Putamen (tissue), 1 donor: ENCODE measurements at regions not wholly inside any gene's neighbourhood (a gene's known extent, or its start where the extent isn't known, plus 50 kb on each side); places are given as distances from the start of the nearest gene placed in this dataset.

Source experiments
- DNase-seq: peaks from one replicate; pipeline ENCODE4 v3.0.0-alpha.2; 2016; ENCODE audit warnings: low spot score

GRCh38 chr2:221680548-221680947, 108.4 kb upstream of the EPHA4 start:
- DNase-seq = no peak

GRCh38 chr2:221677688-221678087, 105.6 kb upstream of the EPHA4 start:
- DNase-seq = no peak

GRCh38 chr2:221676566-221677172, 104.6 kb upstream of the EPHA4 start:
- no peak for DNase-seq

GRCh38 chr2:221675201-221675908, 103.3 kb upstream of the EPHA4 start:
- no peak for DNase-seq

GRCh38 chr2:221674446-221674845, 102.3 kb upstream of the EPHA4 start:
- no peak for DNase-seq

- no peak for DNase-seq
Measured at GRCh38 chr2:221673248-221673647, 101.1 kb upstream of the EPHA4 start.

- no peak for DNase-seq
Measured at GRCh38 chr2:221671515-221671914, 99.4 kb upstream of the EPHA4 start.

GRCh38 chr2:221662689-221663391, 90.7 kb upstream of the EPHA4 start:
- no peak for DNase-seq

GRCh38 chr2:221657806-221658205, 85.7 kb upstream of the EPHA4 start:
- no peak for DNase-seq

GRCh38 chr2:221655300-221655699, 83.2 kb upstream of the EPHA4 start:
- no peak for DNase-seq

GRCh38 chr2:221653182-221653581, 81.1 kb upstream of the EPHA4 start:
- no peak for DNase-seq

GRCh38 chr2:221649051-221649775, 77.1 kb upstream of the EPHA4 start:
- DNase-seq = peak; percentile 4

GRCh38 chr2:221642447-221642846, 70.3 kb upstream of the EPHA4 start:
- no peak for DNase-seq

- no peak for DNase-seq
Measured at GRCh38 chr2:221641181-221641871, 69.2 kb upstream of the EPHA4 start.

GRCh38 chr2:221640686-221641085, 68.6 kb upstream of the EPHA4 start:
- no peak for DNase-seq

- DNase-seq = no peak
Measured at GRCh38 chr2:221637851-221638250, 65.7 kb upstream of the EPHA4 start.

- DNase-seq = no peak
Measured at GRCh38 chr2:221635949-221636348, 63.8 kb upstream of the EPHA4 start.

- no peak for DNase-seq
Measured at GRCh38 chr2:221629468-221629867, 57.4 kb upstream of the EPHA4 start.

GRCh38 chr2:221624475-221624874, 52.4 kb upstream of the EPHA4 start:
- no peak for DNase-seq
